MM.1S (cell line): ENCODE measurements at regions not wholly inside any gene's neighbourhood (a gene's known extent, or its start where the extent isn't known, plus 50 kb on each side); places are given as distances from the start of the nearest gene placed in this dataset.

Experiments
- CTCF ChIP-seq: fragments of 300-600 bp; sonication (generic); IDR thresholded peaks from 2 replicates; pipeline ENCODE4 v1.5.1; 2016; ENCODE audit warnings: antibody characterized with exemption, low read length, mixed read lengths
- EZH2 ChIP-seq: fragments of 300-600 bp; sonication (generic); optimal IDR thresholded peaks from 2 replicates; pipeline ENCODE3; 2017; ENCODE audit warnings: low read depth, mild to moderate bottlenecking, antibody characterized with exemption, low read length, mixed read lengths
- EZH2phosphoT487 ChIP-seq: fragments of 300-600 bp; sonication (generic); IDR thresholded peaks from 2 replicates; pipeline ENCODE4 v1.6.1; 2018; ENCODE audit warnings: antibody characterized with exemption, low read length

DNA sequence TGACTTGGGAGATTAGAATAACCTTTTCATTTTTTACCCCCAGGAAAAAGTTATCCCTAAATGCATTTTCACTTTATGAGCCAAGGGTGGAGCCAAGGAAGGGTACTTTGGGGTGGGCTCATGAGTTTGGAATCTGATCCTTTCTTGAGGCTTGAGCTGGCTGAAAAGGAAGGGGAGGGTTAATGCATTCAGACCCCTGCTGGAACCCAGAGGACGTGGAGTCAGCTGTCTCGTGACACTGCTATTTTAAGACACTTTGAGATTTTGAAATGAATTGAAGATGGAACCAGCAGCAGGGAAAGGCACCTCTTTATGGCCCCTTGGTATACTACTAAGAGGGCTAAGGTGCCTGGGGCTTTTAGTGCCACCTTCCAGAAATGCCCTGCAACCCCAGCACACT is 90.4 kb downstream of the MARCHF4 start:
- TF ChIP-seq CTCF (no peak), EZH2phosphoT487 (no peak), EZH2 (no peak)
